ENCODE measurements at regions not wholly inside any gene's neighbourhood (a gene's known extent, or its start where the extent isn't known, plus 50 kb on each side); places are given as distances from the start of the nearest gene placed in this dataset.
"Not testable (repeated sequence)": the region's sequence is repeated elsewhere in the genome, so short reads cannot be mapped to it uniquely, and the experiment has no call there.

- H2AK9ac ChIP-seq (replicated peaks; ENCODE audit: low read depth, low read length, poor library complexity); H3K4me1 ChIP-seq (ENCODE audit: control insufficient read depth, insufficient read depth, low read length); H3K4me2 ChIP-seq (ENCODE audit: low read depth, low read length); CTCF ChIA-PET; H2BK120ac ChIP-seq (ENCODE audit: low read depth, low read length); H2BK20ac ChIP-seq (ENCODE audit: low read depth, low read length); POLR2A ChIA-PET (ENCODE audit: unreplicated experiment); DNase-seq; H3K27me3 ChIP-seq (ENCODE audit: control insufficient read depth, insufficient read depth, low read length); H3K27ac ChIP-seq (ENCODE audit: insufficient read depth, low read length); ATAC-seq (ENCODE audit: low read depth); H3K9ac ChIP-seq (ENCODE audit: low read depth, low read length); H3K36me3 ChIP-seq (ENCODE audit: control insufficient read depth, insufficient read depth, low read length); H3K18ac ChIP-seq (ENCODE audit: low read depth, low read length); H3K79me1 ChIP-seq (ENCODE audit: low read depth in 1 of 2, low read length in 2 of 2); dilution Hi-C loops (cut with HindIII; ENCODE audit: low sequenced_read_pairs, unreplicated experiment); H3K4ac ChIP-seq (ENCODE audit: low read depth, low read length); H2AK5ac ChIP-seq (ENCODE audit: low read depth, low read length); H4K8ac ChIP-seq (ENCODE audit: low read depth in 2 of 2, low read length in 2 of 2); H4K20me1 ChIP-seq (ENCODE audit: insufficient read depth, low read length); in situ Hi-C loops (cut with MboI; ENCODE audit: low sequenced_read_pairs); H2BK15ac ChIP-seq (ENCODE audit: low read depth, low read length); BruUV-seq (replicated peaks); H3K23ac ChIP-seq (ENCODE audit: low read depth, low read length); H2BK5ac ChIP-seq (ENCODE audit: low read depth, low read length, poor library complexity, severe bottlenecking); H3K14ac ChIP-seq (replicated peaks; ENCODE audit: low read depth, low read length); H3K56ac ChIP-seq (ENCODE audit: extremely low read depth, insufficient read depth, low read length); H2AFZ ChIP-seq (replicated peaks; ENCODE audit: low read length, poor library complexity); H3K9me1 ChIP-seq (ENCODE audit: insufficient read depth, low read length); intact Hi-C loops (cut with micrococcal nuclease); H3K9me3 ChIP-seq (ENCODE audit: control insufficient read depth, insufficient read depth, low read length); H4K91ac ChIP-seq (ENCODE audit: insufficient read depth, low read depth, low read length); H4K5ac ChIP-seq (ENCODE audit: low read depth, low read length); H3K4me3 ChIP-seq (ENCODE audit: insufficient read depth, low read depth, low read length): not testable (repeated sequence)
- no CpG with 5 or more reads among the region's 4 CpGs for WGBS, 2 experiments (ENCODE audit: extremely low coverage in 2 of 2, insufficient read length in 1 of 2)
Measured at GRCh38 chr2:97385803-97386202, 203.9 kb downstream of the ANKRD36B start.

- H3K4me2 ChIP-seq (ENCODE audit: low read depth, low read length); H2AK5ac ChIP-seq (ENCODE audit: low read depth, low read length); H4K91ac ChIP-seq (ENCODE audit: insufficient read depth, low read depth, low read length); H2BK5ac ChIP-seq (ENCODE audit: low read depth, low read length, poor library complexity, severe bottlenecking); POLR2A ChIA-PET (ENCODE audit: unreplicated experiment); H3K4me1 ChIP-seq (ENCODE audit: control insufficient read depth, insufficient read depth, low read length); CTCF ChIA-PET; H3K9me3 ChIP-seq (ENCODE audit: control insufficient read depth, insufficient read depth, low read length); H2BK15ac ChIP-seq (ENCODE audit: low read depth, low read length); in situ Hi-C loops (cut with MboI; ENCODE audit: low sequenced_read_pairs); H3K18ac ChIP-seq (ENCODE audit: low read depth, low read length); H4K5ac ChIP-seq (ENCODE audit: low read depth, low read length); H3K14ac ChIP-seq (replicated peaks; ENCODE audit: low read depth, low read length); H3K9ac ChIP-seq (ENCODE audit: low read depth, low read length); H3K36me3 ChIP-seq (ENCODE audit: control insufficient read depth, insufficient read depth, low read length); H3K9me1 ChIP-seq (ENCODE audit: insufficient read depth, low read length); DNase-seq; H3K4me3 ChIP-seq (ENCODE audit: insufficient read depth, low read depth, low read length); H2AFZ ChIP-seq (replicated peaks; ENCODE audit: low read length, poor library complexity); H3K27me3 ChIP-seq (ENCODE audit: control insufficient read depth, insufficient read depth, low read length); H3K79me1 ChIP-seq (ENCODE audit: low read depth in 1 of 2, low read length in 2 of 2); intact Hi-C loops (cut with micrococcal nuclease); BruUV-seq (replicated peaks); H4K20me1 ChIP-seq (ENCODE audit: insufficient read depth, low read length); dilution Hi-C loops (cut with HindIII; ENCODE audit: low sequenced_read_pairs, unreplicated experiment); H4K8ac ChIP-seq (ENCODE audit: low read depth in 2 of 2, low read length in 2 of 2); ATAC-seq (ENCODE audit: low read depth); H3K27ac ChIP-seq (ENCODE audit: insufficient read depth, low read length); H2AK9ac ChIP-seq (replicated peaks; ENCODE audit: low read depth, low read length, poor library complexity); H3K56ac ChIP-seq (ENCODE audit: extremely low read depth, insufficient read depth, low read length); H3K4ac ChIP-seq (ENCODE audit: low read depth, low read length); H3K23ac ChIP-seq (ENCODE audit: low read depth, low read length); H2BK20ac ChIP-seq (ENCODE audit: low read depth, low read length); H2BK120ac ChIP-seq (ENCODE audit: low read depth, low read length): not testable (repeated sequence)
- no CpG with 5 or more reads among the region's 4 CpGs for WGBS, 2 experiments (ENCODE audit: extremely low coverage in 2 of 2, insufficient read length in 1 of 2)
Measured at GRCh38 chr2:97375913-97376312, 213.8 kb downstream of the ANKRD36B start.
